ENCODE measurements at regions not wholly inside any gene's neighbourhood (a gene's known extent, or its start where the extent isn't known, plus 50 kb on each side); places are given as distances from the start of the nearest gene placed in this dataset.
A peak's percentile ranks its signal among the peaks of the same experiment; 100 is the strongest.

GRCh38 chr3:11089931-11090330, 64.4 kb upstream of the HRH1 start:
- Histone ChIP-seq H3K4me3 (no peak overlapping the region), H3K27ac (peak overlapping the region in 1 of 21 experiments; percentile 38)

DNA sequence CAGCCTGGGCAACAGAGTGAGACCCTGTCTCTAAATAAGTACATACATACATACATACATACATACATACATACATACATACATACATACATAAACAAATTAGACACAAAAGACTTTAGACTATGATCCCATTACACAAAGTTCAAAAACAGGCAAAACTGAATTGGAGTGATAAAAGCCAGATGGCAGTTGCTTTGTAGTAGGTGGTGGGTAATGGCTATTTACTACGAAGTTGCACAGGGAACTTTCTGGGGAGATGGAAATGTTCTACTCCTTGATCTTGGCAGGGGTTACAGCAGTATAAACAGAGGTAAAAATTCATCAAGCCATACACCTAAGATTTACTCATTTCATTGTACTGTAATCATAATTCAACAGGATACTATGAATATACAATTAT, 63.7 kb upstream of the HRH1 start:
- no peak overlapping the region for H3K4me3 ChIP-seq
- H3K27ac ChIP-seq: peak overlapping the region in 2 of 21 experiments; percentile 38 to 40

GRCh38 chr3:11091088-11091590, 63.2 kb upstream of the HRH1 start:
- H3K27ac ChIP-seq: peak overlapping the region in 6 of 21 experiments; percentile 16 to 68 (median 34)
- H3K4me3 ChIP-seq: no peak overlapping the region

DNA sequence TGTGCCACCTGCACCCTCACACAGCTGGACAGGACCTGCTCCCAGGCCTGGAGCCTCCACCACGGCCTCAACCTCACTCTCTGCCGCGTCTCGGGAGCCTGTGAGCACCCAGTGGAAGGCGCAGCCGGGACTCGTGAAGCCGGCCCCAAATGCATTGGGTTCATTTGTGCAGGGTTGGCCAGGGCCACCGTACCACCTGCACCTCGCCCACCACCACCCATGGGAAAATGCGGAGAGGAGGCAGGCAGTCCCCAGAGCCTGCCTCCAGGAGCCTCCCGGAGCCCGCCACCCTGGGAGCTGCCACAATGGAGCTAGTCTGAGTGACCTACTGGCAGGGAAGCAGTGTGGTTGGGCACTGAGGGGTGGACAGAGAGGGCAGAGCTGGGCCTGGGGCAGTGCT, 62.5 kb upstream of the HRH1 start:
- Histone ChIP-seq H3K27ac (peak overlapping the region in 8 of 21 experiments; percentile 11 to 68 (median 34)), H3K4me3 (no peak overlapping the region)

- H3K4me3 ChIP-seq: no peak overlapping the region
- no peak overlapping the region for H3K27ac ChIP-seq
Observed at GRCh38 chr3:11093823-11094340, 60.4 kb upstream of the HRH1 start.

DNA sequence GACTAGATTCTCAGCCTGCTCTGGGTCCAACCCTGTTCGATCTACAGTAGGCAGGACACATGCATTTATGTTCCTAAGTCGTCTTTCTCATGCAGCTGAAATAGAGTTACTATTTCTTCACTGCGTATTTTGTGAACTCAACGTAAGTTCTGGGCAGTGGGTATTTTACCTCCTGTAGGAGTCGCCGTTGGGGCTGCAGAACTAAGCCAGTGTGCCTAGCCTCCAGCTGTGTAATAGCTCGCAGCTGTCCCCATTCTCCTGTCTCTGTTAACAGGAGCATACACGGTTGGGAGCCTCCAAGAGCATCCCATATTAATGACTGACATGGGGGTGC, 58.4 kb upstream of the HRH1 start:
- Histone ChIP-seq H3K27ac (peak overlapping the region in 14 of 21 experiments; percentile 49 to 91 (median 80)), H3K4me3 (no peak overlapping the region)

DNA sequence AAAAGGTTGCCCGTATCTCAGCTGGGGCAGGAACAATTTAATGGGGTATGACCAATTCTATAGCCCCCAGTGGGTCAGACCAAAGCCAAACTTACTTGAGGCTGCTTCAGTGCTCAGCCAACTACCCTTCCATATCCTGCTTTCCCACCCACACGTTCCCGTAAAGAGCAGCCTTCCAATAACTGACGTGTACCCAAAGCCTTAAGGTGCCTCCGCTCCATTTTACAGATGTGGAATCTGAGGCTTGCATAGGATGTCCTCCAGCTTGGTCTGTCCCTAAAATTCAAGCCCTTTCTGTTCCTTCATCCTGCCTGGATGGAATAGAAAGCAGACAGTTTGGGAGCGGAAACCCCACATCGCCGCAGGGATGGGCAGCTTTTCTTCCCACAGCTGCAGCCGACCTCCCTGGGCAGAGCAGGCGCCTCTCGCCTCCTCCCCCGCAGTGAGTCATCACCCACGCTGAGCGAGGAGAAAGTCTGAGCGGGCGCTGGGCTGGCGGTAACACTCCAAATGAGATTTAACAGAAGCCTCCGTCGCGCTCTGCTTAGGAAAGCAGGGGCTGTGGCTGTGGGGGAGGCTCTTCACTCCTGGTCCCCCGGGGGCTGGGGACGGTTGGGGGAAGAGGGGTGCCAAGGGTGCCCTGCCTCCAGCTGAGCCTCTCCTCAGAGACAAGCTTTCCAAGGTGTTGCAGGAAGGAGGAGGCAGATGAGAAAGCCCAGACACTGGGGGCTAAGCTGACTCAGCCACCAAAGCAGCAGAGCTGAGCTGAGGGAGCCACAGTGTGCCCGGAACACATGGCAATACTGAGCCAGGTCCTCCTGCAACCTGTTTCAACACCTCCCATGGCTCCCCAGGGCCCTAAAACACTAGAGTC, 57.8 kb upstream of the HRH1 start:
- H3K4me3 ChIP-seq: peak overlapping the region in 2 of 7 experiments; percentile 6 to 11
- peak overlapping the region in 20 of 21 experiments; percentile 9 to 91 (median 78) for H3K27ac ChIP-seq

GRCh38 chr3:11099306-11099705, 55.0 kb upstream of the HRH1 start:
- no peak overlapping the region for H3K4me3 ChIP-seq
- H3K27ac ChIP-seq: no peak overlapping the region
